IMR-90 (cell line): ENCODE measurements at regions not wholly inside any gene's neighbourhood (a gene's known extent, or its start where the extent isn't known, plus 50 kb on each side); places are given as distances from the start of the nearest gene placed in this dataset.

Source experiments
- ATAC-seq: fragments of 200-7000 bp; cut with Tn5 transposase; 2 replicates; pipeline ENCODE4 v1.9.1; 2020; ENCODE audit warnings: low read depth, mild to moderate bottlenecking, moderate library complexity
- BruUV-seq: library from RNA; stranded (reverse); fragments of 400-500 nt; replicated peaks from 2 replicates; lab custom pipeline; 2021; lab: Mats Ljungman, UMichigan
- CTCF ChIA-PET: fragments of 300-600 bp; formaldehyde crosslinking; extraction: SDS; loops from one replicate; lab custom pipeline; 2021; ENCODE audit warnings: antibody characterized with exemption; lab: Yijun Ruan, JAX
- POLR2A ChIA-PET: fragments of 300-600 bp; sonication (Branson Sonifier 250); formaldehyde crosslinking; loops from one replicate; lab custom pipeline; 2022; ENCODE audit warnings: antibody characterized with exemption; ENCODE audit not compliant: unreplicated experiment; lab: Charles Lee
- DNase-seq: peaks from one replicate; pipeline ENCODE4 v3.0.0; 2013
- H2AFZ ChIP-seq: replicated peaks from 2 replicates; pipeline ENCODE3; 2013; ENCODE audit warnings: low read length, mild to moderate bottlenecking; ENCODE audit not compliant: poor library complexity
- H2AK5ac ChIP-seq: 2 replicates; pipeline ENCODE4 v1.6.1; 2013; ENCODE audit warnings: low read depth, low read length, inconsistent platforms
- H2AK9ac ChIP-seq: replicated peaks from 2 replicates; pipeline ENCODE3; 2013; ENCODE audit warnings: mild to moderate bottlenecking, low read depth, low read length, moderate library complexity; ENCODE audit not compliant: poor library complexity
- H2BK120ac ChIP-seq: 2 replicates; pipeline ENCODE4 v1.6.1; 2013; ENCODE audit warnings: low read depth, low read length, inconsistent platforms
- H2BK15ac ChIP-seq: 3 replicates; pipeline ENCODE4 v1.6.1; 2013; ENCODE audit warnings: low read depth, low read length, inconsistent platforms
- H2BK20ac ChIP-seq: 2 replicates; pipeline ENCODE4 v1.6.1; 2013; ENCODE audit warnings: low read depth, mild to moderate bottlenecking, inconsistent platforms, low read length, moderate library complexity
- H2BK5ac ChIP-seq: 2 replicates; pipeline ENCODE4 v1.6.1; 2013; ENCODE audit warnings: mild to moderate bottlenecking, low read depth, low read length, inconsistent platforms; ENCODE audit not compliant: poor library complexity, severe bottlenecking
- H3K14ac ChIP-seq: replicated peaks from 2 replicates; pipeline ENCODE4 v1.6.1; 2013; ENCODE audit warnings: low read depth, low read length, inconsistent platforms
- H3K18ac ChIP-seq: 2 replicates; pipeline ENCODE4 v1.6.1; 2013; ENCODE audit warnings: low read depth, low read length, control low read depth
- H3K23ac ChIP-seq: 2 replicates; pipeline ENCODE4 v1.6.1; 2013; ENCODE audit warnings: low read depth, low read length, inconsistent platforms
- H3K27ac ChIP-seq: 2 replicates; pipeline ENCODE4 v1.5.1; 2013; ENCODE audit warnings: mild to moderate bottlenecking, control low read depth, low read length; ENCODE audit not compliant: insufficient read depth
- H3K27me3 ChIP-seq: 2 replicates; pipeline ENCODE4 v1.6.1; 2013; ENCODE audit warnings: low read length; ENCODE audit not compliant: control insufficient read depth, insufficient read depth
- H3K36me3 ChIP-seq: 2 replicates; pipeline ENCODE4 v1.6.1; 2013; ENCODE audit warnings: low read length, mixed read lengths; ENCODE audit not compliant: control insufficient read depth, insufficient read depth
- H3K4ac ChIP-seq: 2 replicates; pipeline ENCODE4 v1.6.1; 2013; ENCODE audit warnings: low read depth, low read length, inconsistent platforms
- H3K4me1 ChIP-seq: 2 replicates; pipeline ENCODE4 v1.6.1; 2013; ENCODE audit warnings: low read length, mixed read lengths; ENCODE audit not compliant: control insufficient read depth, insufficient read depth
- H3K4me2 ChIP-seq: 2 replicates; pipeline ENCODE4 v1.6.1; 2013; ENCODE audit warnings: low read depth, mild to moderate bottlenecking, control low read depth, low read length, moderate library complexity
- H3K4me3 ChIP-seq: 2 replicates; pipeline ENCODE4 v1.5.1; 2013; ENCODE audit warnings: low read depth, mild to moderate bottlenecking, control low read depth, low read length, moderate library complexity; ENCODE audit not compliant: insufficient read depth
- H3K56ac ChIP-seq: 2 replicates; pipeline ENCODE4 v1.6.1; 2013; ENCODE audit warnings: low read length, inconsistent platforms; ENCODE audit not compliant: insufficient read depth; ENCODE audit errors: extremely low read depth
- H3K79me1 ChIP-seq, 2 experiments: 2 replicates each; pipeline ENCODE4 v1.6.1; 2013; ENCODE audit warnings: low read length in 2 of 2, inconsistent platforms in 1 of 2, low read depth in 1 of 2
- H3K9ac ChIP-seq: 2 replicates; pipeline ENCODE4 v1.6.1; 2013; ENCODE audit warnings: low read depth, low read length, control low read depth
- H3K9me1 ChIP-seq: 2 replicates; pipeline ENCODE4 v1.6.1; 2013; ENCODE audit warnings: low read length, inconsistent platforms; ENCODE audit not compliant: insufficient read depth
- H3K9me3 ChIP-seq: 2 replicates; pipeline ENCODE4 v1.6.1; 2013; ENCODE audit warnings: low read length; ENCODE audit not compliant: control insufficient read depth, insufficient read depth
- H4K20me1 ChIP-seq: 2 replicates; pipeline ENCODE4 v1.6.1; 2013; ENCODE audit warnings: low read length, inconsistent platforms; ENCODE audit not compliant: insufficient read depth
- H4K5ac ChIP-seq: 2 replicates; pipeline ENCODE4 v1.6.1; 2013; ENCODE audit warnings: mild to moderate bottlenecking, low read depth, low read length, control low read depth
- H4K8ac ChIP-seq, 2 experiments: 2 replicates each; pipeline ENCODE4 v1.6.1; 2013; ENCODE audit warnings: low read depth in 2 of 2, low read length in 2 of 2, control low read depth in 1 of 2, inconsistent platforms in 1 of 2
- H4K91ac ChIP-seq: 2 replicates; pipeline ENCODE4 v1.6.1; 2013; ENCODE audit warnings: low read depth, low read length, inconsistent platforms; ENCODE audit not compliant: insufficient read depth
- CHD1 ChIP-seq: IDR thresholded peaks from 2 replicates; pipeline ENCODE4 v1.6.1; 2012; ENCODE audit warnings: low read depth, low read length, improper control_type of control experiment
- MAFK ChIP-seq: IDR thresholded peaks from 2 replicates; pipeline ENCODE4 v1.6.1; 2012; ENCODE audit warnings: low read depth, low read length, improper control_type of control experiment
- MXI1 ChIP-seq: IDR thresholded peaks from 2 replicates; pipeline ENCODE4 v1.6.1; 2012; ENCODE audit warnings: low read depth, mild to moderate bottlenecking, low read length, moderate library complexity, borderline replicate concordance
- NFE2L2 ChIP-seq: fragments of 150-350 bp; IDR thresholded peaks from 2 replicates; pipeline ENCODE4 v1.6.1; 2016; ENCODE audit warnings: low read depth, mild to moderate bottlenecking, low read length
- RCOR1 ChIP-seq: IDR thresholded peaks from 2 replicates; pipeline ENCODE4 v1.6.1; 2012; ENCODE audit warnings: mild to moderate bottlenecking, low read length, improper control_type of control experiment; ENCODE audit not compliant: insufficient replicate concordance
- RFX5 ChIP-seq: IDR thresholded peaks from 2 replicates; pipeline ENCODE4 v1.8.0; 2012; ENCODE audit warnings: low read depth, mild to moderate bottlenecking, low read length, moderate library complexity
- WGBS, 2 experiments: methylation state at CpG; one replicate each; pipeline versions ENCODE4 v1.1.5 to v1.1.7; 2013; ENCODE audit warnings: missing lambda C conversion rate in 2 of 2; ENCODE audit not compliant: insufficient read length in 1 of 2; ENCODE audit errors: extremely low coverage in 2 of 2; 5-methylcytosine and 5-hydroxymethylcytosine counted together
- dilution Hi-C: fragments of 300-500 bp; cut with HindIII; formaldehyde crosslinking; loops from one replicate; pipeline ENCODE4 v1.14.3; 2018; ENCODE audit warnings: low sequenced_read_pairs; ENCODE audit not compliant: unreplicated experiment
- in situ Hi-C: fragments of 300-500 bp; cut with MboI; formaldehyde crosslinking; loops from 3 replicates; pipeline ENCODE4 v1.14.3; 2019; ENCODE audit warnings: low sequenced_read_pairs, inconsistent platforms, mixed read lengths
- intact Hi-C: fragments of 100-400 bp; cut with micrococcal nuclease; formaldehyde crosslinking; loops from 2 replicates; pipeline ENCODE4 v1.10.0; 2022
- TF ChIP-seq, protein P1 (sequence below): fragments of 150-350 bp; IDR thresholded peaks from 2 replicates; pipeline ENCODE4 v1.6.1; 2016; ENCODE audit warnings: low read depth, mild to moderate bottlenecking, low read length, moderate library complexity, borderline replicate concordance

- in situ Hi-C loops, result no loop called here
- POLR2A ChIA-PET, result no interaction called here
Measured at GRCh38 chr4:106422766-106423165, 54.2 kb upstream of the GIMD1 start.

More at GRCh38 chr4:106422766-106423165, 54.2 kb upstream of the GIMD1 start:
- H3K23ac ChIP-seq, result no peak overlapping the region
- no peak overlapping the region for H4K8ac ChIP-seq
- H3K14ac ChIP-seq, result no peak overlapping the region
- H2BK15ac ChIP-seq, result no peak overlapping the region
- CTCF ChIA-PET, result no interaction called here
- H3K18ac ChIP-seq, result no peak overlapping the region
- no peak overlapping the region for H4K91ac ChIP-seq
- no peak overlapping the region for H2AFZ ChIP-seq
- no peak overlapping the region for H2AK9ac ChIP-seq
- intact Hi-C loops, result no loop called here
- no peaks in the 10 kb centered on the region for H3K36me3 ChIP-seq
- no peak overlapping the region for H3K4me3 ChIP-seq
- no peak overlapping the region for H3K4ac ChIP-seq
- no peaks in the 10 kb centered on the region for H3K27me3 ChIP-seq
- no peak overlapping the region for H4K5ac ChIP-seq
- no peak overlapping the region for H2BK5ac ChIP-seq
- BruUV-seq, result no TSS peak
- no peaks in the 10 kb centered on the region for H3K9me3 ChIP-seq
- H2AK5ac ChIP-seq, result no peak overlapping the region
- no peak for DNase-seq
- TF ChIP-seq CHD1, result no peak
- no peak for TF ChIP-seq NFE2L2
- TF ChIP-seq MXI1, result no peak
- TF ChIP-seq RCOR1, result no peak
- no peak for TF ChIP-seq MAFK
- TF ChIP-seq, protein P1, sequence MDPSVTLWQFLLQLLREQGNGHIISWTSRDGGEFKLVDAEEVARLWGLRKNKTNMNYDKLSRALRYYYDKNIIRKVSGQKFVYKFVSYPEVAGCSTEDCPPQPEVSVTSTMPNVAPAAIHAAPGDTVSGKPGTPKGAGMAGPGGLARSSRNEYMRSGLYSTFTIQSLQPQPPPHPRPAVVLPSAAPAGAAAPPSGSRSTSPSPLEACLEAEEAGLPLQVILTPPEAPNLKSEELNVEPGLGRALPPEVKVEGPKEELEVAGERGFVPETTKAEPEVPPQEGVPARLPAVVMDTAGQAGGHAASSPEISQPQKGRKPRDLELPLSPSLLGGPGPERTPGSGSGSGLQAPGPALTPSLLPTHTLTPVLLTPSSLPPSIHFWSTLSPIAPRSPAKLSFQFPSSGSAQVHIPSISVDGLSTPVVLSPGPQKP, result no peak
- no peak for TF ChIP-seq RFX5
- no peak for ATAC-seq
- no peak overlapping the region for H3K9ac ChIP-seq
- H3K4me2 ChIP-seq, result no peak overlapping the region
- no peaks in the 10 kb centered on the region for H3K79me1 ChIP-seq
- no peaks in the 10 kb centered on the region for H3K9me1 ChIP-seq
- H2BK120ac ChIP-seq, result no peak overlapping the region
- H2BK20ac ChIP-seq, result no peak overlapping the region
- H3K56ac ChIP-seq, result no peak overlapping the region
- H3K27ac ChIP-seq, result no peak overlapping the region
- H3K4me1 ChIP-seq, result peaks cover 3% of the 10 kb centered on the region; the same call in 1 of the 2 replicates
- no peaks in the 10 kb centered on the region for H4K20me1 ChIP-seq
- WGBS, 2 experiments, result no CpG with 5 or more reads among the region's 1 CpG
- dilution Hi-C loops, result no loop called here
